ENCODE measurements at regions not wholly inside any gene's neighbourhood (a gene's known extent, or its start where the extent isn't known, plus 50 kb on each side); places are given as distances from the start of the nearest gene placed in this dataset.

DNA sequence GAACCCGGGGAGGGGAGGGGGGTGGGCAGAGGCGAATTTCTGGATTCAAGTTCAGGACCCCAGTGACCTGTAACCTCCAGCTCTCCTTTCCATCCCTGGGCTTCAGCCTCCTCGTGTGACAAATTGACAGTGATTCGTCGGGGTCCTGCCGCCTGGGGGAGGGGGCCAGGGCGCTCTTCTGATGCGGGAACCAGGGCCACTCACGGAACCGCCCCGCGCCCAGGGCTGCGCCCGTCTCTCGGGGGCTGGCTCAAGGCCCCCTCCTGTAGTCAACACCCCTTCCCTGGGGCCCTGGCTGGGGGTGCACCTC is 92.8 kb upstream of the ANO1 start:
- Histone ChIP-seq H3K36me3 (ENCODE audit: insufficient read depth, low read length) (no peaks in the 10 kb centered on the region), H3K9ac (ENCODE audit: low read length) (no peak overlapping the region), H3K4me1 (ENCODE audit: insufficient read depth, low read length, severe bottlenecking) (no peaks in the 10 kb centered on the region), H3K9me3 (ENCODE audit: low read length) (no peaks in the 10 kb centered on the region), H3F3A (ENCODE audit: insufficient read depth, low read length) (no peaks in the 10 kb centered on the region), H3K4me3 (ENCODE audit: low read depth, low read length, poor library complexity, severe bottlenecking) (no peak overlapping the region), H3K79me2 (ENCODE audit: insufficient read depth, low read length) (no peaks in the 10 kb centered on the region), H4K20me1 (ENCODE audit: insufficient read depth, low read length) (no peaks in the 10 kb centered on the region), H3K27me3 (ENCODE audit: insufficient read depth, low read length) (no peaks in the 10 kb centered on the region; the same call in 1 of the 2 replicates), H3K4me2 (ENCODE audit: low read length) (no peak overlapping the region), H3K27ac (ENCODE audit: low read depth, low read length, poor library complexity, severe bottlenecking) (no peak overlapping the region), H2AFZ (ENCODE audit: low read length) (no peak overlapping the region), H3K9me2 (ENCODE audit: low read depth, low read length) (no peaks in the 10 kb centered on the region)
- TF ChIP-seq, protein P1, sequence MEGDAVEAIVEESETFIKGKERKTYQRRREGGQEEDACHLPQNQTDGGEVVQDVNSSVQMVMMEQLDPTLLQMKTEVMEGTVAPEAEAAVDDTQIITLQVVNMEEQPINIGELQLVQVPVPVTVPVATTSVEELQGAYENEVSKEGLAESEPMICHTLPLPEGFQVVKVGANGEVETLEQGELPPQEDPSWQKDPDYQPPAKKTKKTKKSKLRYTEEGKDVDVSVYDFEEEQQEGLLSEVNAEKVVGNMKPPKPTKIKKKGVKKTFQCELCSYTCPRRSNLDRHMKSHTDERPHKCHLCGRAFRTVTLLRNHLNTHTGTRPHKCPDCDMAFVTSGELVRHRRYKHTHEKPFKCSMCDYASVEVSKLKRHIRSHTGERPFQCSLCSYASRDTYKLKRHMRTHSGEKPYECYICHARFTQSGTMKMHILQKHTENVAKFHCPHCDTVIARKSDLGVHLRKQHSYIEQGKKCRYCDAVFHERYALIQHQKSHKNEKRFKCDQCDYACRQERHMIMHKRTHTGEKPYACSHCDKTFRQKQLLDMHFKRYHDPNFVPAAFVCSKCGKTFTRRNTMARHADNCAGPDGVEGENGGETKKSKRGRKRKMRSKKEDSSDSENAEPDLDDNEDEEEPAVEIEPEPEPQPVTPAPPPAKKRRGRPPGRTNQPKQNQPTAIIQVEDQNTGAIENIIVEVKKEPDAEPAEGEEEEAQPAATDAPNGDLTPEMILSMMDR (IDR thresholded peaks at IDR 0.05; ENCODE audit: low read length), result no peak
- no peak for TF ChIP-seq EZH2 (IDR thresholded peaks at IDR 0.05; ENCODE audit: borderline replicate concordance, low read length)

DNA sequence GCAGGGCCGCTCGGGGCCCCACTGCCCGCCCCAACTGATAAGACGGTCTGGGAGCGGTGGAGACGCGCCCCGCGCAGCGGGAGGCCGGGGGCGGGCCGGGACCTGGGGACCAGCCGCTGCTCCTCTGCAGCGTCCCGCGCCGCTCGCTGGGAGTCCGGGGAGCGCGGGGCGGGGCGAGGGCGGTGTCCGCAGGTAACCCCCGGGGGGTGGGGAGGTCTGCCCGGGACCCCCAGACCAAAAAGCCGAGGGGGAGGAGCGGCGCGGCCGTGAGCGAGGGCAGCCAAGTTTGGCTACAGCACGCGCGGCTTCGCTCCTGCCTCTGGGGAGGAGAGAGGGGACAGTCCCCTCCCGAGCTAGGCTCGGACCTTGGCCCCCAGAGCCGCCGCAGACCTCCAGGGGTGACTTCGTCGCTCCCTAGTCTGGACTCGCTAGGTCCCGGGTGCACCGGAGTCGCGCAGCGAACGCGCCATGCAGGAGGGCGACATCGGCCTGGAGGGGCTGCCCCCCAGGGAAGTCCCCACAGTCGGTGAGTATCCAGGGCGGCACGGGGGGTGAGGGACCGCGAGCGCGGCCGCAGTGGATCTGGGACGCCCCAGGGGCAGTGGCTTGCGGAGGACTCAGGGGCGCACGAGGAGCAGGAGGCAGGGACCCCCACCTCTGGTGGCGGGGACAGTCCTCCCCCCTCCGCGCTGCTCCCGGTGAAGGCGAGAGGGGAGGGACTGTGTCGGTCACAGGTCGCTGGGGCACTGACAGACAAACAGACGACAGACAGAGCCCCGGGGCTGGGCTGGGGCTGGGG is 92.3 kb upstream of the ANO1 start:
- Histone ChIP-seq H3F3A (ENCODE audit: insufficient read depth, low read length) (no peaks in the 10 kb centered on the region), H3K4me2 (ENCODE audit: low read length) (no peak overlapping the region), H3K36me3 (ENCODE audit: insufficient read depth, low read length) (no peaks in the 10 kb centered on the region), H3K27ac (ENCODE audit: low read depth, low read length, poor library complexity, severe bottlenecking) (no peak overlapping the region), H3K27me3 (ENCODE audit: insufficient read depth, low read length) (no peaks in the 10 kb centered on the region; the same call in 1 of the 2 replicates), H4K20me1 (ENCODE audit: insufficient read depth, low read length) (no peaks in the 10 kb centered on the region), H3K9me3 (ENCODE audit: low read length) (no peaks in the 10 kb centered on the region), H2AFZ (ENCODE audit: low read length) (no peak overlapping the region), H3K4me3 (ENCODE audit: low read depth, low read length, poor library complexity, severe bottlenecking) (no peak overlapping the region), H3K79me2 (ENCODE audit: insufficient read depth, low read length) (no peaks in the 10 kb centered on the region), H3K9ac (ENCODE audit: low read length) (no peak overlapping the region), H3K9me2 (ENCODE audit: low read depth, low read length) (no peaks in the 10 kb centered on the region), H3K4me1 (ENCODE audit: insufficient read depth, low read length, severe bottlenecking) (no peaks in the 10 kb centered on the region)
- TF ChIP-seq EZH2 (IDR thresholded peaks at IDR 0.05; ENCODE audit: borderline replicate concordance, low read length), result no peak
- TF ChIP-seq, protein P1 (IDR thresholded peaks at IDR 0.05; ENCODE audit: low read length), result no peak

DNA sequence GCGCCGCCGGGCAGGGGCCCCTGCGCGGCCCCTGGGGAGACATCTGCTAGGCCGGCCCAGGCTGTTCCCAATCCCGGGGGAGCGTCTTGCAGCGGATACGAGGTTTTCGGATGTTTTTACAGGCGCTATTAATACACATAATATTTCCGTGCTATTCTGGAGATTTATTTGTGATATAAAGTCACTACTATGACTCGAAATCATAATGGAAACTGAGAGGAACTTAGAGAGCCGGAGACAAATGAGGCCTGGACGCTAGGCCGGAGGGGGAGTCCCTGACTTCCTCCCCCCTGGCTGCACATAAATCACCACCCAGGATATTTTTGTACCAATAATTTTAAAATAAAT is 91.7 kb upstream of the ANO1 start:
- Histone ChIP-seq H3K27ac (ENCODE audit: low read depth, low read length, poor library complexity, severe bottlenecking) (no peak overlapping the region), H3K9me2 (ENCODE audit: low read depth, low read length) (no peaks in the 10 kb centered on the region), H3F3A (ENCODE audit: insufficient read depth, low read length) (no peaks in the 10 kb centered on the region), H3K36me3 (ENCODE audit: insufficient read depth, low read length) (no peaks in the 10 kb centered on the region), H4K20me1 (ENCODE audit: insufficient read depth, low read length) (no peaks in the 10 kb centered on the region), H3K27me3 (ENCODE audit: insufficient read depth, low read length) (no peaks in the 10 kb centered on the region; the same call in 1 of the 2 replicates), H3K9me3 (ENCODE audit: low read length) (no peaks in the 10 kb centered on the region), H3K4me2 (ENCODE audit: low read length) (no peak overlapping the region), H3K9ac (ENCODE audit: low read length) (no peak overlapping the region), H3K4me3 (ENCODE audit: low read depth, low read length, poor library complexity, severe bottlenecking) (no peak overlapping the region), H3K4me1 (ENCODE audit: insufficient read depth, low read length, severe bottlenecking) (no peaks in the 10 kb centered on the region), H3K79me2 (ENCODE audit: insufficient read depth, low read length) (no peaks in the 10 kb centered on the region), H2AFZ (ENCODE audit: low read length) (no peak overlapping the region)
- TF ChIP-seq, protein P1 (IDR thresholded peaks at IDR 0.05; ENCODE audit: low read length), result no peak
- no peak for TF ChIP-seq EZH2 (IDR thresholded peaks at IDR 0.05; ENCODE audit: borderline replicate concordance, low read length)

Data from OCI-LY1 (cell line).